ENCODE measurements at regions not wholly inside any gene's neighbourhood (a gene's known extent, or its start where the extent isn't known, plus 50 kb on each side); places are given as distances from the start of the nearest gene placed in this dataset.

GRCh38 chr2:240329778-240330177 is 105.7 kb upstream of the GPC1 start:
- Histone ChIP-seq H3K9me3 (ENCODE audit: control insufficient read depth in 4 of 4, insufficient read depth in 3 of 4, low read length in 3 of 4) (peaks cover 0 to 5% (median 2%) of the 10 kb centered on the region in 4 donors), H3K27me3 (ENCODE audit: control insufficient read depth in 3 of 3, insufficient read depth in 3 of 3, low read length in 2 of 3) (no peaks in the 10 kb centered on the region), H3K9ac (ENCODE audit: insufficient read depth in 1 of 2, low read length in 2 of 2) (no peak overlapping the region), H3K4me3 (no peak overlapping the region), H3K4me1 (ENCODE audit: control insufficient read depth in 5 of 5, insufficient read depth in 5 of 5, low read length in 5 of 5) (peaks cover 0 to 9% (median 4%) of the 10 kb centered on the region in 5 donors), H3K36me3 (ENCODE audit: control insufficient read depth in 4 of 4, insufficient read depth in 4 of 4, low read length in 4 of 4) (no peaks in the 10 kb centered on the region), H3K27ac (ENCODE audit: low read depth in 1 of 2, low read length in 1 of 2) (no peak overlapping the region)
- DNase-seq, result no peak
- ATAC-seq (ENCODE audit: insufficient read depth, low FRiP score), result no peak
- TF ChIP-seq CTCF (IDR thresholded peaks at IDR 0.05; ENCODE audit: control extremely low read depth, extremely low read depth), result no peak
- WGBS, 2 donors, result 88 to 90% methylated on average over 6 of the region's 6 CpGs

GRCh38 chr2:240333985-240334384 is 101.5 kb upstream of the GPC1 start:
- Histone ChIP-seq H3K4me3 (no peak overlapping the region), H3K9ac (ENCODE audit: insufficient read depth in 1 of 2, low read length in 2 of 2) (no peak overlapping the region), H3K36me3 (ENCODE audit: control insufficient read depth in 4 of 4, insufficient read depth in 4 of 4, low read length in 4 of 4) (no peaks in the 10 kb centered on the region), H3K27me3 (ENCODE audit: control insufficient read depth in 3 of 3, insufficient read depth in 3 of 3, low read length in 2 of 3) (no peaks in the 10 kb centered on the region), H3K4me1 (ENCODE audit: control insufficient read depth in 5 of 5, insufficient read depth in 5 of 5, low read length in 5 of 5) (peaks cover 0 to 5% (median 2%) of the 10 kb centered on the region in 5 donors), H3K27ac (ENCODE audit: low read depth in 1 of 2, low read length in 1 of 2) (no peak overlapping the region), H3K9me3 (ENCODE audit: control insufficient read depth in 4 of 4, insufficient read depth in 3 of 4, low read length in 3 of 4) (peaks cover 0 to 7% (median 2%) of the 10 kb centered on the region in 4 donors)
- WGBS, 2 donors, result 63 to 74% methylated on average over 7 of the region's 7 CpGs
- no peak for ATAC-seq (ENCODE audit: insufficient read depth, low FRiP score)
- peak in 2 of 3 donors; percentile 63 to 83 for DNase-seq
- TF ChIP-seq CTCF (IDR thresholded peaks at IDR 0.05; ENCODE audit: control extremely low read depth, extremely low read depth), result no peak

DNA sequence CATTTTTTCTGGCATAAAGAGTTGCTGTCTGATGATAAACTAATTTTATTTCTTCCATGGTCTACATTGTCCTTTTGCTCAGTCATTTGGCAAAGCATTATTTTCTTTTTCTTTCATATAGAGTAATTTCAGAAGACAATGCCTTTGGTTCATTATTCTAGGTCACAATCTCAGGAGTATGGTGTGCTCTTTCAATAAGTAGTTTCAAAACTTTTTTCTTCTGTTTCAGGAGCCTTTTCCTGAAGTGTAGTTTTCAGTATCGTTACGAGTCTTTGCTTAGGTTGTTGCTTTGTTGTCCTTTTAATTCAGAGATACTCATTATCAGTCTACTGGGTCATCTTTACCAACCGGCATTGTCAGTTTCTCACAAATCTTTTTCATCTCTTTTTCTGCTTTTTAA is 100.4 kb upstream of the GPC1 start:
- Histone ChIP-seq H3K4me3 (no peak overlapping the region), H3K9ac (ENCODE audit: insufficient read depth in 1 of 2, low read length in 2 of 2) (no peak overlapping the region), H3K27ac (ENCODE audit: low read depth in 1 of 2, low read length in 1 of 2) (no peak overlapping the region), H3K9me3 (ENCODE audit: control insufficient read depth in 4 of 4, insufficient read depth in 3 of 4, low read length in 3 of 4) (peaks cover 0 to 9% (median 2%) of the 10 kb centered on the region in 4 donors), H3K36me3 (ENCODE audit: control insufficient read depth in 4 of 4, insufficient read depth in 4 of 4, low read length in 4 of 4) (no peaks in the 10 kb centered on the region), H3K27me3 (ENCODE audit: control insufficient read depth in 3 of 3, insufficient read depth in 3 of 3, low read length in 2 of 3) (no peaks in the 10 kb centered on the region), H3K4me1 (ENCODE audit: control insufficient read depth in 5 of 5, insufficient read depth in 5 of 5, low read length in 5 of 5) (peaks cover 0 to 5% (median 2%) of the 10 kb centered on the region in 5 donors)
- ATAC-seq (ENCODE audit: insufficient read depth, low FRiP score) (no peak), DNase-seq (no peak)
- WGBS, 2 donors, result 80 to 83% methylated on average over 3 of the region's 3 CpGs
- no peak for TF ChIP-seq CTCF (IDR thresholded peaks at IDR 0.05; ENCODE audit: control extremely low read depth, extremely low read depth)

DNA sequence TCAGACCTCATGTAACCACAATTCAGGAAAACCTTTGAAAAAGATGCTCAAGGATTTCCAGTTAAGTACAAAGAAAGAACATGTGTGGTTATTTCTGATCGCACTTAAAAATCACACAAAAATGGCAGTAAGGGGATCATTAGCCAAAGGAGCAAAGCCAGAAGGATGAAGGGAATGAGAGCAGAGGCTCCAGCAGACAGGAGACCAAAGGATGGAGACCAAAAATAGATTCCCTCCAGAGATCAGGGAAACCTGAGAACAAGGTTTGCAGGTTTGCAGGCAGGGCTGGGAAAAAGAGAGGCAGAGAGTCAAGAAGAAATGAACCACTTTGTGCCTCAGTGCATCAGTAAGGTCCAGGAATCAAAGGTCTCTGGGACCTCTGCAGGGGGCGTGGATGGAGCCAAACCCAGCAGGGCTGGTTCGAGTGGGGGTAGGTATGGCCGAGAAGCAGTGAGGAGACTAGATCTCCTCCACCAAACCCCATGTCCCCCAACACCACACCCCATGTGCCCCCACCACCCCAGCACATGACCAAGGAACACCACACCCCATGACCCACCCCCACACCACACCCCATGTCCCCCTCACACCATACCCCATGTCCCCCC is 98.5 kb upstream of the GPC1 start:
- Histone ChIP-seq H3K9me3 (ENCODE audit: control insufficient read depth in 4 of 4, insufficient read depth in 3 of 4, low read length in 3 of 4) (peaks cover 0 to 8% (median under 1%) of the 10 kb centered on the region in 4 donors), H3K4me3 (no peak overlapping the region), H3K9ac (ENCODE audit: insufficient read depth in 1 of 2, low read length in 2 of 2) (no peak overlapping the region), H3K27me3 (ENCODE audit: control insufficient read depth in 3 of 3, insufficient read depth in 3 of 3, low read length in 2 of 3) (no peaks in the 10 kb centered on the region), H3K36me3 (ENCODE audit: control insufficient read depth in 4 of 4, insufficient read depth in 4 of 4, low read length in 4 of 4) (no peaks in the 10 kb centered on the region), H3K4me1 (ENCODE audit: control insufficient read depth in 5 of 5, insufficient read depth in 5 of 5, low read length in 5 of 5) (peaks cover 0 to 5% (median 3%) of the 10 kb centered on the region in 5 donors), H3K27ac (ENCODE audit: low read depth in 1 of 2, low read length in 1 of 2) (no peak overlapping the region)
- ATAC-seq (ENCODE audit: insufficient read depth, low FRiP score) (no peak), DNase-seq (no peak)
- TF ChIP-seq CTCF (IDR thresholded peaks at IDR 0.05; ENCODE audit: control extremely low read depth, extremely low read depth), result no peak
- WGBS, 2 donors, result 92 to 98% methylated on average over 4 of the region's 4 CpGs

Data from lung (tissue), 11 donors.